HG03108 (cell line): ENCODE measurements at regions not wholly inside any gene's neighbourhood (a gene's known extent, or its start where the extent isn't known, plus 50 kb on each side); places are given as distances from the start of the nearest gene placed in this dataset.

Experiments used
- ATAC-seq: cut with Tn5 transposase; IDR thresholded peaks from one replicate; pipeline ENCODE4 v1.9.1; 2021; ENCODE audit warnings: moderate library complexity; ENCODE audit not compliant: unreplicated experiment

- no peak for ATAC-seq
Measured at GRCh38 chr7:47047384-47047783, 534.5 kb downstream of the TNS3 start.

DNA sequence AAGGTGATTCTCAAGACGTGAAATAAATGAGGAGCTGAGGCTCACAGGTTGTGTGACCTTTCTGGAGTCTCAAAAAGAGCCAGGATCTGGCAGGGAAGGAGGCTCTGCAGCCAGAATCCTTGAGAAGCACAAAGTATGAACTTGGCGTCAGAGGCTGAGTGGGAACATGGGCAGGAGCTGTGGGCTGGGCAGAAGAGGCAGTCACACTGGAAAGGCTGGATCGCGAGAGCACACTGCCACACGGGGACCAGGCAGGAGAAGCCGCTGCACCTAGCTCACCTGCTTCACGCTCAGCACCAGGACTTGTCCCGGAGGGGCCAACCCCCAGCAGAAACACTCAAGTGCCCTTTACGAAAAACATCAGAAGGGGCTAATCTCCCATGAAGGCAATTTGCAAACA, 535.0 kb downstream of the TNS3 start:
- ATAC-seq = no peak

DNA sequence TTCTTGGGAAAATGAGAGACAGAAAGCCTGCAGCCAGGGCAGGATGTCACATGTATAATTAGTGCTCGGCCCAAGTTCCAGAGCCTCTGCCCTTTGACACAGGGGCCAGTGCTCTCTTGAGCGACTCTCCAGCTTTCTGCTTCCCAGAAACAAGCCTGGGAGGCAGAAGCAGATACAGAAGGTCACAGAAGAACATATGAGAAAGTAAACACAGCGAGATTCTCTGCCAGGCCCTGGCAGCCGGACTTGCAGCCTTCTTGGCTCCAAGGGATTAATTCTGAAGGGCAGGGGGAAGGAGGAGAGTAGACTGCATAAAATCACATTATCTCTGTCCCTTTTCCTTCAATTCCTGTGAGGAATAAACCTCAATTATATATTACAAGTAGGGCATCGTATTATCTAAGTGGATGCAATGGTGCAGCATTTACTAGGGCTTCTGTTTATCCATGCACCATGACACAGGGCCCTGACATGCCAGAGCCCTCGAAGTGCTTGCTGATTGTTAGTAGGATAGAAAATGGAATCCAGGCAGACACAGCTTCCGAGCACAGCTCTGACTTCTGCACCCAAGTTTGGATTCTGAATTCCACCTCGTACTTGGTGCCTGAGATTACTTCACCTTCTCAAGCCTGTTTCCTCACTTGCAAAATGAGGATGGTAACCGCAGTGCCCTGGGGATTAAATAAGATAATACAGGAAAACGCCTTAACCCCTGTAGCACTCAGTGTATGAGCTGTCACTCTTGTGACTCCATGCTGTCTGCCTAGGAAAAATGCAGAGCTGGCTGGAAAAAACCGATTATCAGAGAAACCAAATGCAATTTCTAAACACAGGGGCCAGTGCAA, 536.5 kb downstream of the TNS3 start:
- ATAC-seq = no peak

GRCh38 chr7:47044625-47045024, 537.3 kb downstream of the TNS3 start:
- no peak for ATAC-seq

GRCh38 chr7:47043304-47043703, 538.6 kb downstream of the TNS3 start:
- no peak for ATAC-seq

GRCh38 chr7:47042669-47043068, 539.2 kb downstream of the TNS3 start:
- ATAC-seq = no peak

GRCh38 chr7:47040795-47041347, 541.0 kb downstream of the TNS3 start:
- ATAC-seq = no peak

- no peak for ATAC-seq
Measured at GRCh38 chr7:47039904-47040303, 542.0 kb downstream of the TNS3 start.

- no peak for ATAC-seq
Measured at GRCh38 chr7:47039089-47039648, 542.7 kb downstream of the TNS3 start.

- ATAC-seq = no peak
Measured at GRCh38 chr7:47038621-47039020, 543.3 kb downstream of the TNS3 start.

GRCh38 chr7:47037607-47038006, 544.3 kb downstream of the TNS3 start:
- ATAC-seq = no peak

DNA sequence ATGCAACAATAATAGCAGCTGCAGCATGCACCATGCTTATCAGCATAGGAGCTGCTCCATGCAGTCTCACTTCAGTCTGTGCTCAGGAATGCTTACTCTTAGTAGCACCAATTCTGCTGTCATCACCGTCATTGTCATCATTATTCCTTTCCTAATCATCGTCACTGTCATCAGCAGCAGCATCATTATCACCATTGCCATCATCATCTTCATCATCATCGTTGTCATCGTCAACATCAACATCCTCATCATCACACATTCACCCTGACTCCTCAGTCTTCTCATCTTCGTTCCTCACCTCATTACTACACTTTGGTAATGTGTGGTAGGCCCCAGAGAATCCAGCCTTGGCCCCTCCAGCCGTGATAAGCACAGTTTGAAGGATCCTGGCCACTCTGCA, 545.0 kb downstream of the TNS3 start:
- ATAC-seq = no peak

DNA sequence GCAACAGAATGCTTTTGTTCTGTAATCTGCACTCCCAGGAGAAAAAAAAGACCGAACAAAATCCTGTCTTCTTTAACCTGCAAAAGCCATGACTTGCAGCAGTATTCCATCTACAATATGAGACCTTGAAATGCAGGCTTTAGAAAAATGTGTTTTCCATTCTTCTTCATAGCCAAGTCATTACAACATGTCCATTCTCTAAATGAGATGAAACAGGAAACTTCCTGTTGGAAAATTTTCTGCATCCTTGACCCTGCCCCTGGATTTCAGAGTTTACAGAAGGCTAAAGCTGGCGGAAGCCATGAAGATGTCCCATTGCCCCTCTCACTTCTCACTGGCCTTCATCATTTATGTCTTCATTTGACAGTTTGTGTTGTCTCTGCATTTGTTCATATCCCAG, 546.4 kb downstream of the TNS3 start:
- ATAC-seq = no peak

- ATAC-seq = no peak
Measured at GRCh38 chr7:47034180-47034579, 547.7 kb downstream of the TNS3 start.

DNA sequence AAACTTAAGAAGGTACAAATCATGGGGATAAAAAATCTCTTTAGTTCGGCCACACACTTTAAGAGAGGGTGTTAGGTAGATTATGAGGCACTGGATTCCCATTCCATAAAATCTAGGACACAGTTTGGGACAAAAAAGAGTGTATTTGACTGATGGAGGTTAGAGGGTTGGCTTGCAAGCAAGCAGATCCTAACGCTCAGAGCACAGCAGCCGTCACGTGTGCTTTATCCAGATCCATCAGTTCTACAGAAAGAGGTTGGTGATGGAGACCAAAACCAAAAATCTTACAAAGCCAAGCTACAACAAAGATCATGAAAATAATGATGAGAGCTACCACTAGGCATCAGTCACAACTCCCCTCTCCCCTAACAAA, 549.4 kb downstream of the TNS3 start:
- ATAC-seq = no peak

DNA sequence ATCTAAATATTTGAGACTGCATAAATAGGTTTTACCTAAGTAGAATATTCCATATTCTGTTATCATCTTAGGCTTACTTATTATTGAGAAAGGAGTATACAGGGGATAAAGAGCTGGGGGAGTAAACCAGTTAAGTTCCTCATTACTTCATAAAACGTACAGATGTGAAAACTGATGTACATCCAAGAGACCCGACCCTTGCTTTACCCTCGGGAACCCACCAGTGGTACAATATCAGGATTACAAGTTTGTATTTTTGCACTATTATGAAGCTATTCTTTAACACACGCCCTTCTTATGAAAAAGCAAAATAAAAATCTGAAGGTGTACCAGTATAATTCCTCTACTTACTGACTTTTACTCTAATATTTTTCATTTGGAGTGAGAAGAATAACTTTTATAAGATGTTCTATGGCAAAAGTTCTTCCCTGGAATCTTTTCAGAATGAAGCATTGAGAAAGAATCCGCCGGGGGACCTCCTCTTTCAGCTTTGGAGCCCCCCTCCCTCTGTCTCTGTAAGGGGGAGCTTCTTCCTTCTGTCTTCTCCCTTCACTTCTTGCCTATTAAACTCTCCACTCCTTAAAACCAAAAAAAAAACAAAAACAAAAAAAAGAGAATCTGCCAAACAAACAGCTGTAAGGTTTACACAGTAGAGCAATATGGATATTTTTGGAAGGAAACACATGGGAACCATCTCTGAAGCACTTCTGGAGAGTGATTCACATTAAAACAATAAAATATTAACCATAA, 550.0 kb downstream of the TNS3 start:
- no peak for ATAC-seq

GRCh38 chr7:47028284-47028683, 553.6 kb downstream of the TNS3 start:
- no peak for ATAC-seq

GRCh38 chr7:47027695-47028240, 554.1 kb downstream of the TNS3 start:
- ATAC-seq = no peak

- no peak for ATAC-seq
Measured at GRCh38 chr7:47026780-47027361, 555.0 kb downstream of the TNS3 start.

GRCh38 chr7:47024991-47025390, 556.9 kb downstream of the TNS3 start:
- no peak for ATAC-seq

DNA sequence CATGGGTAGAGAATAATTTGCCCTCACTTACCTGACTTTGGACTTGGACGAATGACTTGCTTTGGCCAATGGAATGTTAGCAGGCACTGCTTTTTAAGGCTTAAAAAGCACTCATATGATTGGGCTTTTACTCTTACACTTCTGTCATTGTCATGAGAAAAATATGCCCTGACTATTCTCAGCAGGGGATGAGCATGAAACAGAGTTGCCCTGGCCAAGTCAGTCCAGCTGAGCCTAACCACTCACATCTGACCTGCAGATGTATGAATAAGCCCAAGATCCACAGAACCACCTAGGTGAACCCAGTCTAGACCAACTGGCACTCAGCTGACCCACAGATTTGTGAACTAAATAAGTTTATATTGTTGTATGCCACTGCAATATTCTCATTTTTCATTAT, 573.5 kb downstream of the TNS3 start:
- no peak for ATAC-seq
